Ovary (tissue), 7 donors: ENCODE measurements at regions not wholly inside any gene's neighbourhood (a gene's known extent, or its start where the extent isn't known, plus 50 kb on each side); places are given as distances from the start of the nearest gene placed in this dataset.

Experiments used
- DNase-seq, 5 donors: peaks; one replicate each; pipeline ENCODE4 v3.0.0-alpha.2; 2019 to 2020
- H3K27ac ChIP-seq, 2 donors: fragments of 200-600 bp; one replicate each; pipeline versions ENCODE4 v1.5.1 to v1.8.0; 2019 to 2022
- H3K27me3 ChIP-seq: fragments of 200-600 bp; one replicate; pipeline ENCODE4 v1.8.0; 2022
- H3K36me3 ChIP-seq: fragments of 200-600 bp; sonication (generic); one replicate; pipeline ENCODE4 v1.5.1; 2019
- H3K4me1 ChIP-seq: one replicate; pipeline ENCODE4 v1.8.1; 2013; ENCODE audit warnings: mild to moderate bottlenecking, moderate library complexity; ENCODE audit not compliant: insufficient read depth
- H3K4me3 ChIP-seq: fragments of 200-600 bp; sonication (generic); one replicate; pipeline ENCODE4 v1.5.1; 2017
- H3K9me3 ChIP-seq, 2 donors: fragments of 200-600 bp in 1 of 2; sonication (generic) in 1 of 2; one replicate each; pipeline versions ENCODE4 v1.5.1 to v1.8.1; 2013 to 2019; ENCODE audit warnings: mild to moderate bottlenecking in 1 of 2, moderate library complexity in 1 of 2
- EP300 ChIP-seq: sonication (generic); formaldehyde crosslinking; IDR thresholded peaks from one replicate; pipeline ENCODE4 v1.6.1; 2017; ENCODE audit warnings: antibody characterized with exemption
- POLR2A ChIP-seq: fragments of 450-650 bp; IDR thresholded peaks from one replicate; pipeline ENCODE4 v1.6.1; 2017; ENCODE audit warnings: antibody characterized with exemption, mild to moderate bottlenecking, moderate library complexity
- WGBS, 3 donors: extraction: QIAGEN DNeasy Blood & Tissue Kit in 1 of 3; methylation state at CpG; one replicate each; pipeline versions ENCODE4 v1.1.5 to v1.1.7; 2013 to 2017; 5-methylcytosine and 5-hydroxymethylcytosine counted together
- intact Hi-C, 4 donors: fragments of 100-400 bp; cut with DNase I; formaldehyde crosslinking; loops; one replicate each; pipeline versions ENCODE4 v1.11.0 to v1.15.1; 2022 to 2023
- TF ChIP-seq, protein P1 (sequence below), 3 donors: fragments of 450-650 bp in 2 of 3; fragments of 200-600 bp in 1 of 3; IDR thresholded peaks; one replicate each; pipeline versions ENCODE4 v1.5.1 to v1.8.0; 2016 to 2022; ENCODE audit warnings: antibody characterized with exemption in 3 of 3, mild to moderate bottlenecking in 1 of 3
- donor health status: DM: no; HTN: no; CAD: no; lungs with moderate emphysema.
- donor health status: DM: no; HTN: no; CAD: no.
- donor health status: Bipolar disorder and iron deficiency.
- donor health status: DM: no; HTN: no; CAD: no.
- donor health status: DM: yes; HTN: yes; CAD: no.

DNA sequence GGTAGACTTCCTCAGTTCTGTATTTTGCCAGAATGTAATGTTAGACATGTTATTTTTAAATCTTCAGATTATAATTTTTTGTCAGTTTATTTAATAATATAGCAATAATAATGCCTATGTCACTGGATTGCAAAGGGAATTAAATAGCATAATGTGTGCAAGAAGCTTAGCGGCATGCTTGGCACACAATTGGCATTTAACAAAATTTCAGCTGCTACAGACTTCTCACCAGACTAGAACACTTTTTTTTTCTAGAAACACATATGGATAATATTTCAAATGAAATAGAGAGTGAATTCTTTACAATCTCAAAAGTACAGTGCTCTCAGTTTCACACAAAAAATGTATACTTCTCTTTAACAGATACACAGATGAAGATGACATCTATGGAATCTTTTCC, 757.4 kb downstream of the CDH11 start:
- no peaks in the 10 kb centered on the region for H3K4me1 ChIP-seq
- H3K9me3 ChIP-seq = no peaks in the 10 kb centered on the region
- H3K27ac ChIP-seq = no peak overlapping the region
- TF ChIP-seq, protein P1, sequence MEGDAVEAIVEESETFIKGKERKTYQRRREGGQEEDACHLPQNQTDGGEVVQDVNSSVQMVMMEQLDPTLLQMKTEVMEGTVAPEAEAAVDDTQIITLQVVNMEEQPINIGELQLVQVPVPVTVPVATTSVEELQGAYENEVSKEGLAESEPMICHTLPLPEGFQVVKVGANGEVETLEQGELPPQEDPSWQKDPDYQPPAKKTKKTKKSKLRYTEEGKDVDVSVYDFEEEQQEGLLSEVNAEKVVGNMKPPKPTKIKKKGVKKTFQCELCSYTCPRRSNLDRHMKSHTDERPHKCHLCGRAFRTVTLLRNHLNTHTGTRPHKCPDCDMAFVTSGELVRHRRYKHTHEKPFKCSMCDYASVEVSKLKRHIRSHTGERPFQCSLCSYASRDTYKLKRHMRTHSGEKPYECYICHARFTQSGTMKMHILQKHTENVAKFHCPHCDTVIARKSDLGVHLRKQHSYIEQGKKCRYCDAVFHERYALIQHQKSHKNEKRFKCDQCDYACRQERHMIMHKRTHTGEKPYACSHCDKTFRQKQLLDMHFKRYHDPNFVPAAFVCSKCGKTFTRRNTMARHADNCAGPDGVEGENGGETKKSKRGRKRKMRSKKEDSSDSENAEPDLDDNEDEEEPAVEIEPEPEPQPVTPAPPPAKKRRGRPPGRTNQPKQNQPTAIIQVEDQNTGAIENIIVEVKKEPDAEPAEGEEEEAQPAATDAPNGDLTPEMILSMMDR (IDR thresholded peaks at IDR 0.05) = no peak
- TF ChIP-seq POLR2A = no peak
- TF ChIP-seq EP300 = no peak
- H3K27me3 ChIP-seq = no peaks in the 10 kb centered on the region
- intact Hi-C loops = no loop called here
- H3K4me3 ChIP-seq = no peak overlapping the region
- H3K36me3 ChIP-seq = no peaks in the 10 kb centered on the region
- WGBS, 3 donors = 92 to 100% (median 97%) methylated on average over 1 of the region's 1 CpG
- DNase-seq = no peak

DNA sequence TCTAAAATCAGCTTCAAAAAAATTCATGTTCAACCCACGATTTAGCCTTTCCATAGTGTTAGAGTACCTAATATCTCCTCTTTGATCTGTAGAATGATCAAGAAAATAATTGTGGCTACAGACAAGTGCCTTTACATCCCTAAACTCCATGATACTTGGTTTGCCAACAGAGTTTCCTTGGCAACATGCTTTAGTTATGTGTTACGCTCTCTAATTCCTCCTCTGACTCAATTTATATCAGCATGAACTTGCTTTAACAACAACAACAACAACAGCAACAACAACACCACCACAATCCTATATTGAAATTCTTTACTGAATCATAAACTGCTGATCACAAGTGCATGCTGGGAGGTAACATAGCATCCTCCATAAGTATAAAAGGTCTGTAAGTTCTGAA, 757.8 kb downstream of the CDH11 start:
- H3K4me1 ChIP-seq = no peaks in the 10 kb centered on the region
- DNase-seq = no peak
- no peak overlapping the region for H3K27ac ChIP-seq
- no peaks in the 10 kb centered on the region for H3K36me3 ChIP-seq
- H3K27me3 ChIP-seq = no peaks in the 10 kb centered on the region
- intact Hi-C loops = no loop called here
- no peak overlapping the region for H3K4me3 ChIP-seq
- 88 to 96% (median 93%) methylated on average over 2 of the region's 2 CpGs for WGBS, 3 donors
- TF ChIP-seq POLR2A = no peak
- TF ChIP-seq, protein P1 (IDR thresholded peaks at IDR 0.05) = no peak
- no peak for TF ChIP-seq EP300
- no peaks in the 10 kb centered on the region for H3K9me3 ChIP-seq

DNA sequence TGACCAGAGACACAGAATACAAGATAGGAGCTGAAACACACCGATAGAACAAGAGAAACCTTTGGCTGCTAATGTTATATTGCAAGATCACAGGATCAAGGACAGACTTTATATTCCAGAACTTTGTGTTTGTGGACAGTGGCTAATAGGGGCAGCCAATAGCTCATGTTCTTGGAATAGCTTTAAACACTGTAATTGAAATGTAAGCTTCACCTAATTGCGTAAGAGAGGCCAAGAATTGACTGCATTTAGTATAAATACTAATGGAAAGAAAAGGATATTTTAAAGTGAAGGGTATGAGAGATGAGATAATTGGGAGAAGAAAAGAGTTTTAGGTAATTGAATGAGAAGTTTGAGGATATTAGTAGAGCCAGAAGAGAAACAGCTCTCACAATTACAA, 758.8 kb downstream of the CDH11 start:
- TF ChIP-seq, protein P1 (IDR thresholded peaks at IDR 0.05) = no peak
- TF ChIP-seq POLR2A (no peak), EP300 (no peak)
- intact Hi-C loops = no loop called here
- no peak for DNase-seq
- H3K27ac ChIP-seq = no peak overlapping the region
- no peaks in the 10 kb centered on the region for H3K9me3 ChIP-seq
- H3K36me3 ChIP-seq = no peaks in the 10 kb centered on the region
- H3K4me1 ChIP-seq = no peaks in the 10 kb centered on the region
- 44 to 54% (median 51%) methylated on average over 2 of the region's 2 CpGs for WGBS, 3 donors
- no peak overlapping the region for H3K4me3 ChIP-seq
- H3K27me3 ChIP-seq = no peaks in the 10 kb centered on the region

DNA sequence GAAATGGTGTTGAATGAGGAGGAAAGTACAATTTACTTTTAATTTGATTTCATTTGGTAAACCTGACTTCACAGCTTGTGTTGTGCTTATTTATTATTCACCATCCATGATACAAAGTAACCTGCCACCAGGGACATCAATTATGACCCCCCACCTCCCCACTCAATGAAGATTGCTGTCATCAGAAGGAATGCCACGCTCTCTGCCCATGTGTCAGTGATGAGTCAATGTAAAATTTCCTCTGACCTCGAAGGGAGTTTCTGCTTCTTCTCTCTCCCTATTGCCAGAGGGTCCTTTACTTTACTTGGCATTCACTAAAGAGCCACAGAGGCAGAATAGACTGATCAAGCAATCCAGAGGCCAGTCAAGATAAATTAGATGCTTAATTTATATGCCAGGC, 759.7 kb downstream of the CDH11 start:
- WGBS, 3 donors = 54 to 66% (median 63%) methylated on average over 2 of the region's 2 CpGs
- TF ChIP-seq POLR2A = no peak
- TF ChIP-seq EP300 = no peak
- H3K27ac ChIP-seq = no peak overlapping the region
- no peaks in the 10 kb centered on the region for H3K36me3 ChIP-seq
- intact Hi-C loops = no loop called here
- H3K9me3 ChIP-seq = no peaks in the 10 kb centered on the region
- no peaks in the 10 kb centered on the region for H3K27me3 ChIP-seq
- no peak overlapping the region for H3K4me3 ChIP-seq
- no peaks in the 10 kb centered on the region for H3K4me1 ChIP-seq
- DNase-seq = no peak

DNA sequence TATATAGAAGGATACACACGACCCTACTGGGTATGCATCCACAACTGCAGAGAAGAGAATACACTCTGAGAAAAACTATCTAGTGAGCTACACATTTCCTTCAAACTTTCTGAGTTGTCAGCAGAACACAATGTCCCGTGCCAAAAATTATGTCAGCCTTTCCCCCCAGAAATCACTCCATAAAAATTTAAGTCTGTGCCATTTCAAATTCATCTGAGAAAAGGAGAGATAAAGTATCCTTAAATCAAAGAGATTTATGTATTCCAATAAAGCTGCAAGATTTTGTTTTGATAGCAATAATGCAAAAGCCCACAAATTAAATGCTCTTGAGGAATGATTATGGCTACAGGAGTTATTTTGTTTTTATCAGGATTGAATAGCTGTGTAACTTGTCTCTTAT, 760.1 kb downstream of the CDH11 start:
- TF ChIP-seq POLR2A = no peak
- TF ChIP-seq, protein P1 (IDR thresholded peaks at IDR 0.05) = no peak
- no peak for TF ChIP-seq EP300
- Histone ChIP-seq H3K9me3 (no peaks in the 10 kb centered on the region), H3K27ac (no peak overlapping the region), H3K27me3 (no peaks in the 10 kb centered on the region), H3K4me1 (no peaks in the 10 kb centered on the region), H3K4me3 (no peak overlapping the region), H3K36me3 (no peaks in the 10 kb centered on the region)
- 60 to 64% (median 63%) methylated on average over 2 of the region's 2 CpGs for WGBS, 3 donors
- no peak for DNase-seq
- intact Hi-C loops = no loop called here
